22Rv1 (cell line): ENCODE measurements at regions not wholly inside any gene's neighbourhood (a gene's known extent, or its start where the extent isn't known, plus 50 kb on each side); places are given as distances from the start of the nearest gene placed in this dataset.

Source experiments
- CTCF ChIP-seq: fragments of 450-650 bp; IDR thresholded peaks from 2 replicates; pipeline ENCODE4 v1.5.1; 2017; ENCODE audit warnings: mild to moderate bottlenecking
- ZFX ChIP-seq: fragments of 450-650 bp; IDR thresholded peaks from 2 replicates; pipeline ENCODE4 v1.6.1; 2017; ENCODE audit warnings: antibody characterized with exemption, borderline replicate concordance

DNA sequence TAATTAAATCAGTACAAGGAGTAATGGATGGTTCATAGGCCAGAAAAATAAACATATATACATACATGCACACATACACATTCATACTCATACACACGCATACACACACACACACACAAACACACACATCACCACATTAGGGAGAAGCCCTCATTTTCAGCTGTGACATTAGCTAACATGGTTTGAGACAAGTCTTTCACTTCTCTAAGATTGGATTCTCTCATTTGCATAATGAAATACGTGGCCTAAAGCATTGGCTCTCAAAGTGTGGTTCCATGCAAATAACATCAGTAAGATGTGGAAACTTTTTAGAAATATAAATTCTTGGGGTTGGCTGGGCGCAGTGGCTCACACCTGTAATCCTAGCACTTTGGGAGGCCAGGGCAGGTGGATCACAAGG, 452.6 kb downstream of the TAFA4 start:
- TF ChIP-seq CTCF (no peak), ZFX (no peak)
